ENCODE measurements at regions not wholly inside any gene's neighbourhood (a gene's known extent, or its start where the extent isn't known, plus 50 kb on each side); places are given as distances from the start of the nearest gene placed in this dataset.

DNA sequence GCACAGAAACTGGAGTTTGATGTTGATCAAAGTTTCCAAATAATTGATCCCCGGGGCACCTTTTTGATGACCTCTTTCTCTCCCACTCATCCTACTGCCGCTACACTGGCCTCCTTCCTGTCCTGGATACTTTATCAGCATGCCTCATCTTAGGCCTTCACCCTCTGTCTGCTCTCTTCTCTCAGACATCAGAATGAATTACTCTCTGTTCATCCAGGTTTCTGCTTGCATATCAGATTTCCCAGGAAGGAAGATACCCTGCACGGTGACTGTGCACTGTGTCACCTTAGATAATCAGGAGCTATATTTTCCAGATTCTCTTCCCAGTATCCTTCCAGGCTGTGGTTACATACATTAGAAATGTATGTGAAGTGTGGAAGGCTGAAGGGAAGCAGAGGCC is 397.0 kb downstream of the DIRAS2 start:
- no peaks in the 10 kb centered on the region for H3K27me3 ChIP-seq
- no peak for DNase-seq (ENCODE audit: low spot score in 2 of 2)
- intact Hi-C loops (cut with DNase I): no loop called here

DNA sequence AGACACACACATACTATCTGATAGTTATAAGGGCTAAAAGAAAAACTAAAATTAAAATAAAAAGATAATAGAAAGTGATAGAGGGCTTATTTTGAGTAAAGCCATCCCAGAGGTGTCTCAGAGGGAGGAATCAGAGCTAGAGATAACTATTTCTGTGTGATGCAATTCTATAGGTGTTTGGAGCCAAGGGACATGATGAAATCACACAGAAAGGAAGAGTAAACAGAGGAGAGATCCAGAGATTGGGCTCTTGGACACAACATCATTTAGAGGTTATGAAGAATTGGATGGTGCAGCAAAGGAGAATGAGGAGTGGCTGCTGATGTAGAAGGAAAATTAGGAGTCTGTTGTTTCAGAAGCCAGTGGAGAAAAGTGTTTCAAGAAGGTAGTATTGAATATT is 393.5 kb downstream of the DIRAS2 start:
- no peaks in the 10 kb centered on the region for H3K27me3 ChIP-seq
- H3K36me3 ChIP-seq: no peaks in the 10 kb centered on the region
- no peak overlapping the region for H3K27ac ChIP-seq
- H3K9me3 ChIP-seq: no peaks in the 10 kb centered on the region
- TF ChIP-seq, protein P1, sequence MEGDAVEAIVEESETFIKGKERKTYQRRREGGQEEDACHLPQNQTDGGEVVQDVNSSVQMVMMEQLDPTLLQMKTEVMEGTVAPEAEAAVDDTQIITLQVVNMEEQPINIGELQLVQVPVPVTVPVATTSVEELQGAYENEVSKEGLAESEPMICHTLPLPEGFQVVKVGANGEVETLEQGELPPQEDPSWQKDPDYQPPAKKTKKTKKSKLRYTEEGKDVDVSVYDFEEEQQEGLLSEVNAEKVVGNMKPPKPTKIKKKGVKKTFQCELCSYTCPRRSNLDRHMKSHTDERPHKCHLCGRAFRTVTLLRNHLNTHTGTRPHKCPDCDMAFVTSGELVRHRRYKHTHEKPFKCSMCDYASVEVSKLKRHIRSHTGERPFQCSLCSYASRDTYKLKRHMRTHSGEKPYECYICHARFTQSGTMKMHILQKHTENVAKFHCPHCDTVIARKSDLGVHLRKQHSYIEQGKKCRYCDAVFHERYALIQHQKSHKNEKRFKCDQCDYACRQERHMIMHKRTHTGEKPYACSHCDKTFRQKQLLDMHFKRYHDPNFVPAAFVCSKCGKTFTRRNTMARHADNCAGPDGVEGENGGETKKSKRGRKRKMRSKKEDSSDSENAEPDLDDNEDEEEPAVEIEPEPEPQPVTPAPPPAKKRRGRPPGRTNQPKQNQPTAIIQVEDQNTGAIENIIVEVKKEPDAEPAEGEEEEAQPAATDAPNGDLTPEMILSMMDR (IDR thresholded peaks at IDR 0.05): no peak
- intact Hi-C loops (cut with DNase I): no loop called here
- no peak for DNase-seq (ENCODE audit: low spot score in 2 of 2)
- H3K4me3 ChIP-seq: no peak overlapping the region
- H3K4me1 ChIP-seq: no peaks in the 10 kb centered on the region

More for the DNA sequence above, 397.0 kb downstream of the DIRAS2 start:
- Histone ChIP-seq H3K36me3 (no peaks in the 10 kb centered on the region), H3K9me3 (no peaks in the 10 kb centered on the region), H3K4me1 (no peaks in the 10 kb centered on the region), H3K27ac (no peak overlapping the region), H3K4me3 (no peak overlapping the region)
- TF ChIP-seq, protein P1 (IDR thresholded peaks at IDR 0.05): no peak

DNA sequence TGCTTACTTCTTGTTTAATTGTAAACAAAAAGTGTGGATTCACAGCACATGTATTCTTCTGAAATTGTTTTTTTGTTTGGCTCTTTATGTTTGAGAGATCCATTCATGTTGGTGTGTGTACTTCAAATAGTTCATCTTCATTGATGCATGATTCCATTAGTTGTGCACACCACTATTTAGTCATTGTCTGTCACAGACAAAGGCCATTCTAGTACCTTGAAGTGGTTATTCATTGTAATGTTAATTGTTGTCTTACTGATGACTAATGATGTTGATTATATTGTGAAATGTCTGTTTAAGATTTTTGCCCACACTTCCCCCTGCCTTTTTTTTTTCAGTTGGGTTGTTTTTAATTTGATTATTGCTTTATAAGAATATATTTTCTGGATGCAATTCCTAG is 391.3 kb downstream of the DIRAS2 start:
- no peaks in the 10 kb centered on the region for H3K27me3 ChIP-seq
- no peak for DNase-seq (ENCODE audit: low spot score in 2 of 2)
- no peaks in the 10 kb centered on the region for H3K36me3 ChIP-seq
- H3K4me3 ChIP-seq: no peak overlapping the region
- no peak overlapping the region for H3K27ac ChIP-seq
- intact Hi-C loops (cut with DNase I): no loop called here
- H3K4me1 ChIP-seq: no peaks in the 10 kb centered on the region
- H3K9me3 ChIP-seq: no peaks in the 10 kb centered on the region
- TF ChIP-seq, protein P1 (IDR thresholded peaks at IDR 0.05): no peak

DNA sequence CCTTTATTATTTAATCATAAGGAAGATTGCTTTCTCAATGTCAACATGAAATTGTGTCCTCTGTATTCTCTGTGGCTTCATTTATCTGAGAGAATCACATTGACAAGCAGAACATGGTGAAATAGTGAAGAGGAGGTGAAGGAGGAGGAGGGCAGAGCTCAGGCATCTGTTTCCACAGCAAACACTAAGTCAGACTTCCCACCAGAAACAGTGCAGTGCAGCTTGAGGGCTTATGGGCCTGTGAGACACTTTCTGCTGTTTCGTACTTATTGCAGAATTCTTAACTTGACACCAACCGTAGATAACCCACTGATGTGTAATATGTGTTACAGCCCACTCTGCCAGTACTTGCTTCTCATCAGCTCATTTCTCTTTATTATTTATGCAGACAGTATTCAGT is 386.3 kb downstream of the DIRAS2 start:
- Histone ChIP-seq H3K36me3 (no peaks in the 10 kb centered on the region), H3K9me3 (peaks cover 0 to 5% of the 10 kb centered on the region in 2 donors), H3K4me3 (no peak overlapping the region), H3K27me3 (no peaks in the 10 kb centered on the region), H3K27ac (no peak overlapping the region), H3K4me1 (no peaks in the 10 kb centered on the region)
- intact Hi-C loops (cut with DNase I): no loop called here
- no peak for DNase-seq (ENCODE audit: low spot score in 2 of 2)
- TF ChIP-seq, protein P1 (IDR thresholded peaks at IDR 0.05): no peak

DNA sequence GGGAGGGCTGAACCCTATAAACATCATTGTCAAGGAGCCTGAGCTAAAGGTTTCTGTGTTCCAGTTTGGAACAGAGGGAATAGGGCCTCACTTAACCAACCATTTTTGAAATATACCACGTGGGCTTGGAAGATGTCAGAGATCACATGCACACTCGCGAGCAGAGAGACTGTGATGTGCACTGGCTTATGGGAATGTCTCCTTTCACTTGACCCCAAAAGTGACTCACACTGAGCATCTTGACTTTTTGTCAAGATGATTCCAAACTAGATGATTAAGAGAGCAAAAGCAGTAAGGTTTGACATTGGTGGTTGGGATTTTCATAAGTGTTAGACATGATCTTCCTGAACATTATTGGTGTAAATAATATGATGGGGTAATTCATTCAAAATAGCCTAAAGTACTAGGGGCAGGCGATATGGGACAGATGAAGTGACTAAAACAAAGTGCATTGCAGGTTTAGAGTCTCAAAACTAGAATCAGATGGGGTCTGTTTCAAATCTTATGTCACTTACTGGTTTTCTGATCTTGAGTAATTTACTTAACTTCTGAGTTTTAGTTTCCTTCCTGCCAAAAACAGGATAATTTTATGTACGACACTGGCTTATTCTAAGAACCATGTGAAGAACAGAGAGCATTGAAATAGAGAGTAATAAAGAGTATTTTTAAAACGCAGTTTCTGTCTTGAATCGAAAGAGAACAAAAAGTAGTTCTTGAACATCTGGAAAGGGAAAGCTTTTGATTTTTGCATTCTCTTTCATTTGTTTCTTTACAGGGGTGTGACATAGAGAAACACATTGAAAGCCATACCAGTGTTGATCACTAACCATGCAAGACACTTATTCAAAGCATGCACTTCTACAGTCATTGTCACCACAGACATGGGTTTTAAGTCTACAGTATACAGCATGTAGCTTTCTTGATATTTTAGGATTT is 383.0 kb downstream of the DIRAS2 start:
- H3K4me3 ChIP-seq: no peak overlapping the region
- intact Hi-C loops (cut with DNase I): no loop called here
- no peaks in the 10 kb centered on the region for H3K4me1 ChIP-seq
- H3K27me3 ChIP-seq: no peaks in the 10 kb centered on the region
- no peak for DNase-seq (ENCODE audit: low spot score in 2 of 2)
- peaks cover 0 to 13% of the 10 kb centered on the region in 2 donors for H3K9me3 ChIP-seq
- TF ChIP-seq, protein P1 (IDR thresholded peaks at IDR 0.05): no peak
- H3K27ac ChIP-seq: no peak overlapping the region
- no peaks in the 10 kb centered on the region for H3K36me3 ChIP-seq

Data from ascending aorta (tissue), 2 donors.